HG03196 (cell line): ENCODE measurements at regions not wholly inside any gene's neighbourhood (a gene's known extent, or its start where the extent isn't known, plus 50 kb on each side); places are given as distances from the start of the nearest gene placed in this dataset.

Experiments used
- ATAC-seq: cut with Tn5 transposase; IDR thresholded peaks from one replicate; pipeline ENCODE4 v1.9.1; 2021; ENCODE audit not compliant: unreplicated experiment

- no peak for ATAC-seq
Measured at GRCh38 chr5:109944461-109944860, 254.7 kb downstream of the MAN2A1 start.

- ATAC-seq: no peak
Measured at GRCh38 chr5:109945097-109945678, 255.5 kb downstream of the MAN2A1 start.

DNA sequence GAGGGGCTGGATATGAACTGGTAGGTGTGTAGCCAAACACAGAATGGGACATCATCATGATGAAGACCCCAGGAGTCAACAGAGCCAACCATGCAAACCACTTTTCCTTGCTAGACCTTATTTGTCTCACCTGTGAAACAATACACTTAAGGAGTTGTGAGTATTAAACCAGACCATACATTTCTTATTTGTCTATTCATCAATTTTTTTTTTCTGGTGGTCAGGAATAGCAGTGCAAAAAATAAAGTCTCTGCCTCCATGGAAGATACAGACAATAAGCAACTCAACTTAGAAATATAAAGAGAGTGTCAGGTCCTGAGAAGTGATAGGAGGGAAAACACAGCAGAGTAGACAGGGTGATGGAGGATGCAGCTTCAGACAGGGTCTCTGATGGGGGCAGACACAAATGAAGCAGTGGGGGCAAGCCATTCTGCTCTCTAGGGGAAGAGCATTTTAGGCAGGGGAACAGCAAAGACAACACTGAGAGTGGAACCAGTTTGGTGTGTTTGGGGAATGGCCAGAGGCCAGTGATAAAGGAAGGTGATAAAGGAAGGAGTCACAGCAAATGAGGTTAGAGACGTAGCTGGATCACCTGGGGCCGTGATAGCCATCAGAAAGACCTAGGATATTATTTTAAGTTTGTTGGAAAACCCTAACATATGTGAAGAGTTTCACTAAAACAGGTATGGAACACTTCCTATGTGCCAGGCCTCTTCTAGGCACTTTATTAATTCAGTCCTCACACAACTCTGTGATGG lies 256.2 kb downstream of the MAN2A1 start:
- ATAC-seq: no peak

DNA sequence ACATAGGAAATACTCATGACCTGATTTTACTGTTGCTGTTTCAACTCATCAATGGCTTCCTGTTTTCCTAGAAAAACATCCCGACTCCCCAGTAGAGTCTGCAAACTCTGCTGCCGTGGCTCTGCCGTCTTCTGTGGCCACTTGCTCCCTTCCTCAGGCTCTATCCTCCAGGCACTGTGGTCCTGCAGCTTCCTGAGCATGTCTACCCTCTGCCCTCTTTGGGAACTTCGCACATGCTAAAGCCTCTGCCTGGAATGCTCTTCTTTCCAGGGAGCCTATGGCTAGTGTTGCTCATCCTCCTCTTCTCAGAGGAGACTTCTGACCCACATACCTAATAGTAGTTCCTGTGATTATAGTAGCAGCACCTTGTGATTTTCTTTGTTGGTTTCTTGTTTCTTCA lies 256.9 kb downstream of the MAN2A1 start:
- no peak for ATAC-seq

GRCh38 chr5:109947667-109948066 lies 257.9 kb downstream of the MAN2A1 start:
- no peak for ATAC-seq

DNA sequence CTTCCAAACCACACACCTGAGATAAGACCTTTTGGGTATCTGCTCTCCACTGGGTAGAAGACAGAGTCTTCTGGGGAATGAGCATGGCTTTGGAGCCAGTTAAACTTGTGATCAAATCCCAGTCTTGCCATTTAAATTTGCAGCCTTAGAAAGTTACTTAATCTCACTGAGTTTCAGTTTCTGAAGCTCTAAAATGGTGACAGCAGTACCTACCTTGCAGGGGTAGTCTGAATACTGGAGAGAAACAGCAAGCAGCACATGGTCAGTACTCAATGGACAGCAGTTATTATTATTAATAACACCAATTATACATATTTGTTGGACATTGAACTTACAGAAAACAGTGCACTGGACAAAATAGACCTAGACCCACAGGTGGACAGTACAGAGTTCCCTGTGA lies 260.9 kb downstream of the MAN2A1 start:
- ATAC-seq: no peak

DNA sequence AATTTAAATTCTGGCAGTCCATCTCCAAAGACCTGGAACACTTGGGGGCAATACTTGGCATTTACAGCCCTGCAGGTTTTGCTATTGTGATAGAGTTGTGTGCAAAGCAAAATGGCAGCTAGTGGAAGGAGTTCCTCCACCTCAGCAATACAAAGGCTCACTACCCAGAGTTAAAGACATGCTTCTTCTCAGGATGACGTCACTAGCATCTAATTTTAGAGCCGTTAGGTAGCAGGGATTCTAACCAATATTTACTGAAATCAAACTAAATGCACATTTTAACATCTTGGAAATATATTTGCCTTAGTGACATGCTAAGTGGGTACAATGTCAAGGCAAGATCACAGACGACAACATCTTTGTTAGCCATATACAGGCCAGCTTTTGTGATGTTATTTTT lies 261.6 kb downstream of the MAN2A1 start:
- ATAC-seq: no peak

GRCh38 chr5:109951758-109952157 lies 262.0 kb downstream of the MAN2A1 start:
- ATAC-seq: no peak

- no peak for ATAC-seq
Measured at GRCh38 chr5:109953761-109954160, 264.0 kb downstream of the MAN2A1 start.

GRCh38 chr5:109956884-109957283 lies 267.2 kb downstream of the MAN2A1 start:
- ATAC-seq: no peak

GRCh38 chr5:109958082-109958481 lies 268.4 kb downstream of the MAN2A1 start:
- ATAC-seq: no peak

- ATAC-seq: no peak
Measured at GRCh38 chr5:109959652-109960051, 269.9 kb downstream of the MAN2A1 start.

DNA sequence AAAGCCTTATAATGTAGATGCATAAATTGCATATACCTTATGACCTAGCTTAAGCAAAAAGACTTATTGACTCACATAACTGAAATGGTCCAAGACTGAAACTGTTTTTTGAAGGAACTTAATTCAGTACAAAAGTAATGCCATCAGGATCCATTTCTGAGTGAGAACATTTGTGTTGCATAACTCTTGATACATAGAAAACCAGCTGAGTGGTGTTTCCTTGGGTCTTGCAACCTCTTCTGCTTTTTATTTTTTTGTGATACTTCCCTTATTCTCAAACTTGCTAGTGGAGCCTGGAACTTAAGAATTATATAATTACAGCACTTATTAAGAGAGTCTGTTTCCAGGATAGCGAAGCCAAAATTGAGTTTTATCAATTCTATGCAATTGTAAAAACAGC lies 272.0 kb downstream of the MAN2A1 start:
- no peak for ATAC-seq

- ATAC-seq: no peak
Measured at GRCh38 chr5:109962882-109963603, 273.3 kb downstream of the MAN2A1 start.

DNA sequence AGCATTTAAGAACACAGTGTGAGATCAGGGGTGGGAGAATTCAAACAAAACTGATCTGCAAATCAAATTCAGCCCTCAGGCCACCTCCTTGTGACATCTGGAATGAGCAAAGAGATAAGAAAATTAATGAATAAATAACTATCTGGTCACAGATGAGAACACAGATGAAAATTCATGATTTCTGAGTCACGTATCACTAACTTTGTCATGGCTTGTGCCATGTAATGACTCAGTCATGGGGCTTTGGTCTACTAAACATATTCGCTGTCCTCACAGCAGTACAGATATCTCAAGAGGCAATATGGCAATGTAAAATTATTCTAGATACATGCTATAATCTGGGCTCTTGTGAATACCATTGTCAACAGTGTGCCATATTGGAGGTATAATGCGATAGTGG lies 274.4 kb downstream of the MAN2A1 start:
- no peak for ATAC-seq

GRCh38 chr5:109965634-109966033 lies 275.9 kb downstream of the MAN2A1 start:
- no peak for ATAC-seq

- no peak for ATAC-seq
Measured at GRCh38 chr5:109971968-109972367, 282.2 kb downstream of the MAN2A1 start.

- ATAC-seq: no peak
Measured at GRCh38 chr5:109981979-109982378, 292.3 kb downstream of the MAN2A1 start.

DNA sequence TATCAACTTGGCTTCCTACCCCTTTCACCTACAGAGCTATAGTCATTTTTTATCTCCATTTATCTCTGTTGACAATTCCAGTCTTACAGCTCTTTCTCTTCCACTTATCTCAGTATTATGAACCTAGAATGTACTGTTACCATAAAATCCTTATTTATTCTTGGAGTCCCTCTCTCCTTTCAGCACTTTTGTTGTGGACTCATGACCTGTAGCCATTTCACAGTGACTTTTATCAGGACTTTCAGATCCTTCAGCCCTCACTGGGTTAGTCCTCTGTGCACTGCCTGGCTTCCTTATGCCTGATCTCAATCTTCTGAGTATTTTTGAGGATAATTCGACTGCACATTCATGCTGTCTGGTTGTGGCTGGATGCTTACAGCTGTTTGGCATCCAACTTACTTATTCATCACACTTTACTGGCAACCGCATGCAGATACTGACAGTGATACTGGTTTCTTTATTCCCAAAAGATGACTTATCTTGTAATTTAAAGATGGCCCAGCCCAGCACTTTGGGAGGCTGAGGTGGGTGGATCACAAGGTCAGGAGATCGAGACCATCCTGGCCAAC lies 293.3 kb downstream of the MAN2A1 start:
- no peak for ATAC-seq

GRCh38 chr5:109986726-109987125 lies 297.0 kb downstream of the MAN2A1 start:
- no peak for ATAC-seq

DNA sequence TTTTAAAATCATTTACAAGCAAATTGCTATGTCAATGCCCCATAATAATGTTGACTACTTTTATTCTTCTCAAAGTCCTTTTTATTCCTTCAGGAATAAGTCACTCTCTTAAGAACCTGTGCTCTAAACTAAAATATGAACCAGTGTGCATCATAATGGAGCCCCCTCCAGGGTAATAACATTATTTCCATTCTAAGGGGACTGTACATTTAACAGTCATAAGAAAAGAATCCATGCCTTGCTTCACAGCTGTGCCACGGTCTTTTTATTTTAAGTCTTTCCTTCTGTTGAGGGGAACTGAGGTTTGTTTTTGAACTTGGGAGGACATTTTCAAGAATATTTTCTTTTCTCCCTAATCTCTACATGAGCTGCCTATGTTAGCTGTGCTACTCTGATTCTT lies 297.6 kb downstream of the MAN2A1 start:
- no peak for ATAC-seq

- ATAC-seq: no peak
Measured at GRCh38 chr5:109987970-109988369, 298.2 kb downstream of the MAN2A1 start.
